ENCODE measurements at regions not wholly inside any gene's neighbourhood (a gene's known extent, or its start where the extent isn't known, plus 50 kb on each side); places are given as distances from the start of the nearest gene placed in this dataset.

DNA sequence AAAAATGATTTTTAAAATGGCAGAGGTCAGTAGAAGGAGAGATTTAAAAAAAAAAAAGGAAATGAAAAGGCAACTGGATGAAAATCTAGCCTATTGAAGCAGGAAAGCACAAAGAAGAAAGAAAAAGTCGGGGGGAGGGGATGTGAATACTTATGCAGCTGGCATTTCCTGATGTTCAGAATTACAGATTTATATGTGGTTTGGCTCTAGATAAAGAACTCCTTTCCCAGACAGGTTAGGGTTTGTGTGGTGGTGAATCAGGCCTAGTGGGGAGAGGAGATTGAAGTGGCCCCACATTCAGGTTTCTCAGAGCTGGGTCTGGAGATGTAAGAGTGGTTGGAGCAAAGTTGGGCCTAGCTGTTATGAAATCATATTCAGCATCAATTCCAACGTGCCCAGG, 394.4 kb downstream of the FIGN start:
- ATAC-seq, result no peak
- TF ChIP-seq, protein P1, sequence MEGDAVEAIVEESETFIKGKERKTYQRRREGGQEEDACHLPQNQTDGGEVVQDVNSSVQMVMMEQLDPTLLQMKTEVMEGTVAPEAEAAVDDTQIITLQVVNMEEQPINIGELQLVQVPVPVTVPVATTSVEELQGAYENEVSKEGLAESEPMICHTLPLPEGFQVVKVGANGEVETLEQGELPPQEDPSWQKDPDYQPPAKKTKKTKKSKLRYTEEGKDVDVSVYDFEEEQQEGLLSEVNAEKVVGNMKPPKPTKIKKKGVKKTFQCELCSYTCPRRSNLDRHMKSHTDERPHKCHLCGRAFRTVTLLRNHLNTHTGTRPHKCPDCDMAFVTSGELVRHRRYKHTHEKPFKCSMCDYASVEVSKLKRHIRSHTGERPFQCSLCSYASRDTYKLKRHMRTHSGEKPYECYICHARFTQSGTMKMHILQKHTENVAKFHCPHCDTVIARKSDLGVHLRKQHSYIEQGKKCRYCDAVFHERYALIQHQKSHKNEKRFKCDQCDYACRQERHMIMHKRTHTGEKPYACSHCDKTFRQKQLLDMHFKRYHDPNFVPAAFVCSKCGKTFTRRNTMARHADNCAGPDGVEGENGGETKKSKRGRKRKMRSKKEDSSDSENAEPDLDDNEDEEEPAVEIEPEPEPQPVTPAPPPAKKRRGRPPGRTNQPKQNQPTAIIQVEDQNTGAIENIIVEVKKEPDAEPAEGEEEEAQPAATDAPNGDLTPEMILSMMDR (IDR thresholded peaks at IDR 0.05), result no peak
- Histone ChIP-seq H3K36me3 (no peaks in the 10 kb centered on the region), H3K4me3 (no peak overlapping the region), H3K27ac (no peak overlapping the region), H3K9me3 (no peaks in the 10 kb centered on the region), H3K4me1 (no peaks in the 10 kb centered on the region), H3K27me3 (no peaks in the 10 kb centered on the region)
- intact Hi-C loops (cut with DNase I), result no loop called here
- no peak for DNase-seq

DNA sequence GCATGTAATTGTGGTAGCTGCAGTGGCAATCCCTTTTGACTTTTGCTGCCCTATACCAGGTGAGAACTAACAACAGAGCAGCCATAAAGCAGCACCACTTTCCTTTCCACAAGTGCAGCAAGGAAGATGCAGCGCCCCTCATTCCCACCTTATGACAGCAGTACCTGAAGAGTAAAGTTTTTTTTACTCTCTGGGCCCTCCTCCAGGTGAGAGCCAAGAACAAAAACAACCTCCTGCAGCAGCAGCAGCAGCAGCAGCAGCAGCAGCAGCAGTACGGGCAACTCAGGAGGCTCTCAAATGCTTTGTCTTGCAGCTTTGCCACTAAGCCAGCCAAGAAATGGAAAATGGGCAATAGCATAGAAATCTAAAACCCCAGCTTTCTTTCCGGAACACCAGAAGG, 397.5 kb downstream of the FIGN start:
- Histone ChIP-seq H3K9me3 (no peaks in the 10 kb centered on the region), H3K4me3 (no peak overlapping the region), H3K36me3 (no peaks in the 10 kb centered on the region), H3K27ac (no peak overlapping the region), H3K27me3 (no peaks in the 10 kb centered on the region), H3K4me1 (no peaks in the 10 kb centered on the region)
- ATAC-seq (no peak), DNase-seq (no peak)
- intact Hi-C loops (cut with DNase I), result no loop called here
- TF ChIP-seq, protein P1 (IDR thresholded peaks at IDR 0.05), result no peak

DNA sequence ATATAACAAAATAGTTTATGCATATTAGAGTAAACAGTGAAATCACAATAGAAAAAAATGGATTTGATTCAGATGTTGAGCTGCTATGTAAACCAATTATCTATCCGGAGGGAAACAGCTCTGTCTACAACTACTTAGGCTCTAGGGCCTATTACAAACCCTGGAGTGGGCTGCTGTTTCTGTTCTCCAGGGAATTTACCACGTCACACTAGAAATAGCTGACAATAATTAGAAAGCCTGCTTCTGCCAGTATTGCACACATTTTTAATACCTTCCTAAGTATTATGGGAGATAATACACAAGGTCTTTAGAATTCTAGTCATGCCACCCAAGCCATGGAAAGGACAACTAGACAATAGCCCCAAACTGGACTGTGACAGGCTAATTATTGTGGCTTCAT, 411.1 kb downstream of the FIGN start:
- Histone ChIP-seq H3K27ac (no peak overlapping the region), H3K9me3 (no peaks in the 10 kb centered on the region), H3K27me3 (no peaks in the 10 kb centered on the region), H3K36me3 (no peaks in the 10 kb centered on the region), H3K4me1 (no peaks in the 10 kb centered on the region), H3K4me3 (no peak overlapping the region)
- DNase-seq (no peak), ATAC-seq (no peak)
- TF ChIP-seq, protein P1 (IDR thresholded peaks at IDR 0.05), result no peak
- intact Hi-C loops (cut with DNase I), result no loop called here

DNA sequence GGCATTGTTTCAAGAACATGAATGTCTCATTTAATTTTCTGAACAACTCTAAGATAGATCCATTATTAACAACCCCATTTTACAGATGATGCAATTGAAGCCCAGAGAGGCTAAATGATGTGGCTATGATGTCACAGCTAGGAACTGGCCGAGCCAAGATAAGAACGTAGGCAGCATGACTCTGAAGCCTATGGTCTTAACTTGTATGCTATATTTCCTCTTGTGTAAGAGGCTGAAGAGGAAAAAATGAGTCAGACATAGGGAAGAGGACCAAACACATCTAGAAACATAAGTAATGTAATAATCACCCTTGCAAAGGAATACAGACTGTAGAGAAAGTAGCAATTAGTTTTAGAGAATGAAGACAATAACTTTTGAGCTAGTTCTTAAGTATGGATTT, 416.8 kb downstream of the FIGN start:
- Histone ChIP-seq H3K4me3 (no peak overlapping the region), H3K36me3 (no peaks in the 10 kb centered on the region)
- TF ChIP-seq, protein P1 (IDR thresholded peaks at IDR 0.05), result no peak

DNA sequence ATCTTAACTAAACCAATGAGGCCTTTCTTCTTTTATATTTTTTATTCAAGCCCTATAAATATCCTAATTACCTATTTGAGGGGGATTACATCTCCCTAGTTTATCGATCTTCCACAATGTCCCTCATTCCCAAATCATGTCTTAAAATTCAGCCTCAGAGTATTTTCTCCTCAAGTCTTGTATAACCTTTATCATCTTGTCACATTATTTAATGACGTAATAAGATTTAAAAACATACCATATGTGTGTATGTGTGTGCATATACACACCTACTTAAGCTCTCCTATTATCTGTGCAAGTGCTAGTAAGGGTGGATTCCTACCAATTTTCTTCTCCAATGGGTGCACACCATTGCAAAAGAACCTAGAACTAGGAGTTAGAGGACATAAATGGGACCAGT, 421.1 kb downstream of the FIGN start:
- H3K36me3 ChIP-seq, result no peaks in the 10 kb centered on the region
- DNase-seq, result no peak
- no peak overlapping the region for H3K4me3 ChIP-seq
- peaks cover 0 to 9% of the 10 kb centered on the region in 2 donors for H3K9me3 ChIP-seq
- ATAC-seq, result no peak
- H3K4me1 ChIP-seq, result no peaks in the 10 kb centered on the region
- no peaks in the 10 kb centered on the region for H3K27me3 ChIP-seq
- intact Hi-C loops (cut with DNase I), result no loop called here
- TF ChIP-seq, protein P1 (IDR thresholded peaks at IDR 0.05), result no peak
- no peak overlapping the region for H3K27ac ChIP-seq

More for the DNA sequence above, 416.8 kb downstream of the FIGN start:
- intact Hi-C loops (cut with DNase I), result no loop called here
- H3K9me3 ChIP-seq, result peaks cover 0 to 9% of the 10 kb centered on the region in 2 donors
- H3K4me1 ChIP-seq, result no peaks in the 10 kb centered on the region
- no peak for DNase-seq
- H3K27me3 ChIP-seq, result no peaks in the 10 kb centered on the region
- H3K27ac ChIP-seq, result no peak overlapping the region
- ATAC-seq, result no peak
